GM19240 (cell line): ENCODE measurements at regions not wholly inside any gene's neighbourhood (a gene's known extent, or its start where the extent isn't known, plus 50 kb on each side); places are given as distances from the start of the nearest gene placed in this dataset.

Experiments
- DNase-seq: peaks from one replicate; pipeline ENCODE4 v3.0.0; 2011; ENCODE audit warnings: low spot score; ENCODE audit not compliant: insufficient read length

- no peak for DNase-seq
Measured at GRCh38 chr10:78905957-78906308, 162.8 kb upstream of the ZMIZ1 start.

GRCh38 chr10:78906734-78907390 is 161.9 kb upstream of the ZMIZ1 start:
- no peak for DNase-seq

- DNase-seq: no peak
Measured at GRCh38 chr10:78907551-78908211, 161.1 kb upstream of the ZMIZ1 start.

GRCh38 chr10:78909221-78909620 is 159.5 kb upstream of the ZMIZ1 start:
- DNase-seq: no peak

GRCh38 chr10:78910021-78910420 is 158.7 kb upstream of the ZMIZ1 start:
- no peak for DNase-seq

- DNase-seq: no peak
Measured at GRCh38 chr10:78910476-78910875, 158.3 kb upstream of the ZMIZ1 start.

GRCh38 chr10:78910886-78911285 is 157.9 kb upstream of the ZMIZ1 start:
- no peak for DNase-seq

GRCh38 chr10:78911533-78912340 is 157.0 kb upstream of the ZMIZ1 start:
- DNase-seq: no peak

GRCh38 chr10:78912361-78913218 is 156.2 kb upstream of the ZMIZ1 start:
- DNase-seq: no peak

- no peak for DNase-seq
Measured at GRCh38 chr10:78913219-78914059, 155.3 kb upstream of the ZMIZ1 start.

GRCh38 chr10:78914060-78914378 is 154.7 kb upstream of the ZMIZ1 start:
- no peak for DNase-seq

- no peak for DNase-seq
Measured at GRCh38 chr10:78914502-78915189, 154.1 kb upstream of the ZMIZ1 start.

- no peak for DNase-seq
Measured at GRCh38 chr10:78915190-78915518, 153.6 kb upstream of the ZMIZ1 start.

GRCh38 chr10:78916227-78916626 is 152.5 kb upstream of the ZMIZ1 start:
- no peak for DNase-seq

- no peak for DNase-seq
Measured at GRCh38 chr10:78919181-78919966, 149.4 kb upstream of the ZMIZ1 start.

- no peak for DNase-seq
Measured at GRCh38 chr10:78920011-78920410, 148.8 kb upstream of the ZMIZ1 start.

- no peak for DNase-seq
Measured at GRCh38 chr10:78921895-78922294, 146.9 kb upstream of the ZMIZ1 start.

- DNase-seq: no peak
Measured at GRCh38 chr10:78923647-78924318, 145.0 kb upstream of the ZMIZ1 start.
